Astrocyte of the cerebellum (primary cell): ENCODE measurements at regions not wholly inside any gene's neighbourhood (a gene's known extent, or its start where the extent isn't known, plus 50 kb on each side); places are given as distances from the start of the nearest gene placed in this dataset.

Experiments used
- DNase-seq: peaks from one replicate; pipeline ENCODE4 v3.0.0-alpha.2; 2011; ENCODE audit warnings: low read depth
- H3K4me3 ChIP-seq: 2 replicates; pipeline ENCODE4 v1.5.1; 2011; ENCODE audit warnings: mild to moderate bottlenecking, low read depth, low read length, moderate library complexity
- in situ Hi-C: cut with HindIII; loops from 2 replicates; pipeline ENCODE4 v1.10.0; 2017; ENCODE audit warnings: low sequenced_read_pairs
- TF ChIP-seq, protein P1 (sequence below): IDR thresholded peaks from 2 replicates; pipeline ENCODE4 v1.5.1; 2012; ENCODE audit warnings: low read length, low read depth, moderate library complexity, mild to moderate bottlenecking; ENCODE audit errors: missing control alignments

DNA sequence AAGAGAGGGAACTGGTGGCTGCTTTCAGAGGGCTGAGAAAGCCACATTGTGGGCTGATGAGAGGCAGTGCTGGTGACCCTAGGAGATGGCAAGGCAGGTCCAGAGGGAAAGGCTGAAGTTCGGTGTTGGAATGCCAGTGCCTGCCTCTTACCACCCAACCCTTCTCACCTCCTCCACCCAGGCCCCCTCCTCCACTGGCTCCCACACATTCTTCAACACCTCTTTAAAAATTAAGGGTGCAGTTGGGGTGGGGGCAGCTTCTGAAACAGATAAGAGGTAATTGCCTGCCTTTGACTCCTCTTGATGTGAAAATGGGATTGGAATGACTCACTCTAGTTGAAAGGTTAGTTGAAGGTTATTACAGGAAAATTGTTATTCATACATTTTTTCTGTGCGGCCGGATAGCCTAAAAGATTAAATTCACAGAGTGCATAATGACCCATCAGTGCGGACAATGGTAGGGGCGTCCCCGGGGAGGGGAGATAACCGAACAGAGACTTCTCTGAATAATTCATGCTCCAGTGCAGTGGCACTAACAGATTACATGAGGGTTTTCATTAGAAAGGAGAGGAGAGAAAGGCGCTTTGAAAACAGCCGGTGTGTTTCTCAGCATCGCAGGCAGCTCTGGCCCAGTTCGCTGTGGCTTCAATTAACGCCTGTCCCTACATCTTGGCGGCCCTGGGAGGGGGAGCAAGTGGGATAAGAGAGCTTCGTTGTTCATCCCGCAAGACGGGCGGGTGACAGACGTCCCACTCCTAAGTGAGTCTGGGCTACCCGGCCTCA lies 212.4 kb downstream of the TLE3 start:
- H3K4me3 ChIP-seq, result no peak overlapping the region
- in situ Hi-C loops, result no loop called here
- no peak for DNase-seq
- TF ChIP-seq, protein P1, sequence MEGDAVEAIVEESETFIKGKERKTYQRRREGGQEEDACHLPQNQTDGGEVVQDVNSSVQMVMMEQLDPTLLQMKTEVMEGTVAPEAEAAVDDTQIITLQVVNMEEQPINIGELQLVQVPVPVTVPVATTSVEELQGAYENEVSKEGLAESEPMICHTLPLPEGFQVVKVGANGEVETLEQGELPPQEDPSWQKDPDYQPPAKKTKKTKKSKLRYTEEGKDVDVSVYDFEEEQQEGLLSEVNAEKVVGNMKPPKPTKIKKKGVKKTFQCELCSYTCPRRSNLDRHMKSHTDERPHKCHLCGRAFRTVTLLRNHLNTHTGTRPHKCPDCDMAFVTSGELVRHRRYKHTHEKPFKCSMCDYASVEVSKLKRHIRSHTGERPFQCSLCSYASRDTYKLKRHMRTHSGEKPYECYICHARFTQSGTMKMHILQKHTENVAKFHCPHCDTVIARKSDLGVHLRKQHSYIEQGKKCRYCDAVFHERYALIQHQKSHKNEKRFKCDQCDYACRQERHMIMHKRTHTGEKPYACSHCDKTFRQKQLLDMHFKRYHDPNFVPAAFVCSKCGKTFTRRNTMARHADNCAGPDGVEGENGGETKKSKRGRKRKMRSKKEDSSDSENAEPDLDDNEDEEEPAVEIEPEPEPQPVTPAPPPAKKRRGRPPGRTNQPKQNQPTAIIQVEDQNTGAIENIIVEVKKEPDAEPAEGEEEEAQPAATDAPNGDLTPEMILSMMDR, result no peak

DNA sequence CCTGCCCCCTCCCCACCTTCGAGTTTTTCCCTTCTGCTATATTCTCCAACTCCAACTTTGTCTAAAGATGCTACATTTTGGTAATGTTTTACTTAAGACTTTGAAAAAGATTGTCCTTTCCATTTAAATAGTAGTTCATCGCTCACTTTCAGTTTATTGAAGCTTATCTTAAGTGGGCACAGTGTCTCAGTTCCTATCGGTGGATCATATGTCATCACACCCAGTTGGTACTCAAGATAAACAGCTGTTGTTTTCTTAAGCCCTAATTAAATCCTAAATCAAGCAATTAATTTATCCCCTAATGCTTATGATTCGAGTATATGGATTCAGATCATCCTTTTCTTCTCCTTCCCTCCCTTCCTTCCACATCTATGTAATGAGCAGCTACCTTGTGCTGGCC lies 210.7 kb downstream of the TLE3 start:
- in situ Hi-C loops, result no loop called here

DNA sequence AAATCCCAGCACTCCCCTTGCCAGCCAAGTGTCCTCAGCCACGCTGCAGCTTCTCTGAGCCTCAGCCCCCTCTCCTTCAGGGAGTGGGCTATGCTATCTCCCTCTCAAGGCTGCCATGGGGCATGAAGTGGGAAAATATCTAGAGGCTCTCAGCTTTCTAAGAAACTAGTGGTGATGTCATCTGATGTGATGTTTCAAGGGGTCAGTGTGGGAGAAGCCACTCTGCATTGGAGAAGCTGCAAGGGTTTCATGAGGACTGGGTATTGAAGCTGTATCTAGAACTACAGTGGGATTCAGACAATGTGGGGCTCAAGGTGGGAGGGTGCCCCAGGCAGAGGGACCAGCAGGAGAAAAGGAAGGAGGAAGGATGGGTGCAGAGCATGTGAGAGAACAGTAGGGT lies 210.2 kb downstream of the TLE3 start:
- TF ChIP-seq, protein P1, result no peak
- DNase-seq, result no peak
- no peak overlapping the region for H3K4me3 ChIP-seq
- in situ Hi-C loops, result no loop called here

More for the DNA sequence above, 210.7 kb downstream of the TLE3 start:
- DNase-seq, result no peak
- H3K4me3 ChIP-seq, result no peak overlapping the region
- TF ChIP-seq, protein P1, result no peak

DNA sequence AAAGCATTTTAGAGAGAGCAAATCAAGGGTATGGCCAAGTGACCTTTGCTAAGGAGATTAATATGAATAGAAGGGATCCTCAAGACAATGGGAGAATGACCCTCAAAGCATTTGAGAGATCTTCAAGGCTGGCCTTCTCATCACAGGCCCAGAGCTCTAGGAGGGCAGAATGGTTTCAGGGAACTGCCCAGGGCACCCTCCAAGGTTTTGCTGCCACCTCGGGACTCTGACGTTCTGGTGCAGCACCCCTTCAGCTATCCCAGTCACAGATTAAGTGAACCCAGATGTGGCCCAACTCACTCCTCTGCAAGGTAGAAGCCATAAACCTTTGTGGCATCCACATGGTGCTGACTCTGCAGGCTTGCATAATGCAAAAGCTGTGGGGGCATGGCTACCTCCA lies 209.3 kb downstream of the TLE3 start:
- no peak for DNase-seq
- no peak overlapping the region for H3K4me3 ChIP-seq
- in situ Hi-C loops, result no loop called here
- TF ChIP-seq, protein P1, result no peak

DNA sequence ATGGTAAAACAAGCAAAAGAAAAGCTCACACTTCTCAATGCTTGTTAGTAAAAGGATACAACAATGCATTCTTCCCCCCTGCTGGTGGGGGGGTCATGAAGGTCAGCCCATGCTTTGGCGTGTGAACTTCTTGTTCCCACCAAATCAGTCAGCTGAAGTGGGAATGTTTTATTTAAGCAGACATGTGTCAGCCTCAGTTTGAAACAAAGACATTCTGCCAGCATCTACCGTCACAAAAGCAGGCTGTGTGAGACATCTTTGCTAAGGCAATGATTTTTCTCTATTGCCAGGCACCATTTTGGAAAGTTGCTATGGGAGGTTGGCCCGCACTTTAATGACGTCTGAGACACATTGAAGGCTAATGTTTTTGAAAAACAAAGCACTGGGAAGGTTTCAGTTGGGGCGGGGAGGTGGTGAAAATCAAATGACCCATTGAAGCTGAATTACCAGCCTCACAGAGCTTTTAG lies 206.6 kb downstream of the TLE3 start:
- in situ Hi-C loops, result no loop called here
- TF ChIP-seq, protein P1, result no peak
- no peak for DNase-seq
- no peak overlapping the region for H3K4me3 ChIP-seq

DNA sequence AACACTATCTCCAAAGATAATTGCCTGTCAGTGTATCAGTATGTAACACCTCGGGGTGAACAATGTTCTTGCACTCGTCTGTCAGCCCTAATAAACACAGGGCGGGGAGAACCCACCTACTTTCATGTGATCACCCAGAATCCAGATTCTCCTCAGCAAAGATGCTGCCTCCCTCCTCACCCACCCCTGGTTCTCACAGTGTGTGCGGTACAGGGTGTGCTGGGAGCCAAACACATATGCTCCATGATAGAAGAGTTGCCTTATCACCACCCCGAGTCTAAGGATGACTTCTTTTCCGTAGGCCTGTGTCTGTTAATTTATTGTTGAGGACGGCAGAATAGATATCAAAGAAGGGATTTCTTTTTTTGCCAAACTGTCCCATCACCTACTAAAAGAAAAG lies 206.1 kb downstream of the TLE3 start:
- TF ChIP-seq, protein P1, result no peak
- no peak overlapping the region for H3K4me3 ChIP-seq
- no peak for DNase-seq
- in situ Hi-C loops, result no loop called here
